BJ (cell line): ENCODE measurements at regions not wholly inside any gene's neighbourhood (a gene's known extent, or its start where the extent isn't known, plus 50 kb on each side); places are given as distances from the start of the nearest gene placed in this dataset.

Source experiments
- CTCF ChIA-PET: fragments of 350-600 bp; formaldehyde crosslinking; extraction: SDS; loops from one replicate; lab custom pipeline; 2021; ENCODE audit warnings: antibody characterized with exemption, inconsistent platforms; lab: Yijun Ruan, JAX
- POLR2A ChIA-PET: fragments of 300-600 bp; sonication (Branson Sonifier 250); formaldehyde crosslinking; extraction: SDS; loops from one replicate; lab custom pipeline; 2021; ENCODE audit warnings: antibody characterized with exemption; lab: Charles Lee
- DNase-seq: peaks from one replicate; pipeline ENCODE4 v3.0.0-alpha.2; 2011; ENCODE audit warnings: low read depth
- H3K27me3 ChIP-seq: 2 replicates; pipeline ENCODE4 v1.6.0; 2011; ENCODE audit warnings: low read length; ENCODE audit not compliant: control insufficient read depth, insufficient read depth
- H3K36me3 ChIP-seq: 2 replicates; pipeline ENCODE4 v1.5.1; 2011; ENCODE audit warnings: low read length; ENCODE audit not compliant: control insufficient read depth, insufficient read depth
- H3K4me3 ChIP-seq: 2 replicates; pipeline ENCODE4 v1.5.1; 2011; ENCODE audit warnings: low read depth, mild to moderate bottlenecking, control low read depth, low read length
- CTCF ChIP-seq: IDR thresholded peaks from 2 replicates; pipeline ENCODE4 v1.5.1; 2011; ENCODE audit warnings: low read depth, mild to moderate bottlenecking, control low read depth, inconsistent platforms, low read length, moderate library complexity; ENCODE audit not compliant: insufficient read depth

GRCh38 chr15:69737916-69738315 lies 285.3 kb downstream of the RPLP1 start:
- no peak for TF ChIP-seq CTCF
- ChIA-PET CTCF (no interaction called here), POLR2A (no interaction called here)
- H3K4me3 ChIP-seq, result no peak overlapping the region
- DNase-seq, result no peak
- no peaks in the 10 kb centered on the region for H3K36me3 ChIP-seq
- H3K27me3 ChIP-seq, result peaks cover 10% of the 10 kb centered on the region

GRCh38 chr15:69740684-69741083 lies 288.1 kb downstream of the RPLP1 start:
- TF ChIP-seq CTCF, result no peak
- H3K36me3 ChIP-seq, result no peaks in the 10 kb centered on the region
- DNase-seq, result no peak
- H3K27me3 ChIP-seq, result peaks cover 11% of the 10 kb centered on the region
- ChIA-PET CTCF (interaction anchor here (0.9 kb wide), 1 partner anchor 14 kb away, joined by 3 read pairs; no protein-coding TSS in a partner anchor), POLR2A (no interaction called here)
- H3K4me3 ChIP-seq, result no peak overlapping the region

- ChIA-PET CTCF (no interaction called here), POLR2A (no interaction called here)
- no peak for TF ChIP-seq CTCF
- no peak for DNase-seq
- Histone ChIP-seq H3K36me3 (no peaks in the 10 kb centered on the region), H3K4me3 (no peak overlapping the region), H3K27me3 (peaks cover 8% of the 10 kb centered on the region)
These were observed 289.7 kb downstream of the RPLP1 start for GRCh38 chr15:69742361-69742760.

DNA sequence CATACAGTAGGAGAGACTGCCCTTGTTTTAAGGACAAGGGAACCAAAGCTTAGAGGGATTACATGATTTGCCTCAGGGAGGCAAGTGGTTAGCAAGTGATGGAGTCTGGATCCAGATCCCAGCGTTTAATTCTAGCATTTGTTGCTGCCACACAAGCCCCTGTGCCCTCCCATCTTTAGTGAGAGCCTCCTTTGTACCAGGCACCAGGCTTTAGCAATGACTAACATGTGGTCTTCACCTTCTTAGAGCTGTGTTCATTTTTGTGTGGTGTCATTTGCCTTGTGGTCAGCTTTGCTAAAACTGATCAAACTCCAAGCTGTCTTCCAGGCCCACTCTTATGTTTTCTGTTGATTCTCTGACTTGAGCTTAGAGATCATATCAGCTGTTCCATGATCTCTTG lies 290.5 kb downstream of the RPLP1 start:
- DNase-seq, result no peak
- no peak for TF ChIP-seq CTCF
- ChIA-PET CTCF (interaction anchor here (1.0 to 1.1 kb wide), 2 partner anchors 8 to 9 kb away, joined by 4 read pairs; no protein-coding TSS in a partner anchor), POLR2A (no interaction called here)
- H3K36me3 ChIP-seq, result no peaks in the 10 kb centered on the region
- H3K4me3 ChIP-seq, result no peak overlapping the region
- peaks cover 11% of the 10 kb centered on the region for H3K27me3 ChIP-seq

- no peak for TF ChIP-seq CTCF
- H3K27me3 ChIP-seq, result peaks cover 16% of the 10 kb centered on the region
- H3K4me3 ChIP-seq, result no peak overlapping the region
- H3K36me3 ChIP-seq, result no peaks in the 10 kb centered on the region
- ChIA-PET CTCF (interaction anchor here (0.6 to 0.9 kb wide), 3 partner anchors 16 to 269 kb away, joined by 3 read pairs; no protein-coding TSS in a partner anchor), POLR2A (no interaction called here)
- no peak for DNase-seq
These were observed 292.0 kb downstream of the RPLP1 start for GRCh38 chr15:69744391-69745162.
